GM21423 (cell line): ENCODE measurements at regions not wholly inside any gene's neighbourhood (a gene's known extent, or its start where the extent isn't known, plus 50 kb on each side); places are given as distances from the start of the nearest gene placed in this dataset.

Experiments used
- ATAC-seq: cut with Tn5 transposase; IDR thresholded peaks from one replicate; pipeline ENCODE4 v1.9.1; 2021; ENCODE audit warnings: mild to moderate bottlenecking, moderate library complexity; ENCODE audit not compliant: unreplicated experiment

DNA sequence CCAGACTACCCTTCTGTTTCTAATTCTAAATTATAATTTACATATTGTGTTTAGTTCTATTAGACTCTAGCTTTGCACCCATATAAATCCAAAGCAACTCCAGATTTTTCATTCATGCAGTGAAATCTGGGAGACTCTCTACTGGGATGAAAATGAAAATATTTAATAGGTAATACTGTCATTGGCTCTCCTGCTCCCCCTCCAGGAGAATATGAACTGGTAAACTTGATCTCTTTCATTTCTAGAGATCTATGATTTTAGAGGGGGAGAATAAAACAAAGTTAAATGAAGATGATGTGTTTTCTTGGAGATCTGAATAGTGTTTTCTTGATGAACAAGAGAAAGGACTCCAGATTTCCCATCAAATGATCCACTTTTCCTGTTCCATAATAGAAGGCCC, 104.3 kb upstream of the TMCC3 start:
- ATAC-seq, result no peak

DNA sequence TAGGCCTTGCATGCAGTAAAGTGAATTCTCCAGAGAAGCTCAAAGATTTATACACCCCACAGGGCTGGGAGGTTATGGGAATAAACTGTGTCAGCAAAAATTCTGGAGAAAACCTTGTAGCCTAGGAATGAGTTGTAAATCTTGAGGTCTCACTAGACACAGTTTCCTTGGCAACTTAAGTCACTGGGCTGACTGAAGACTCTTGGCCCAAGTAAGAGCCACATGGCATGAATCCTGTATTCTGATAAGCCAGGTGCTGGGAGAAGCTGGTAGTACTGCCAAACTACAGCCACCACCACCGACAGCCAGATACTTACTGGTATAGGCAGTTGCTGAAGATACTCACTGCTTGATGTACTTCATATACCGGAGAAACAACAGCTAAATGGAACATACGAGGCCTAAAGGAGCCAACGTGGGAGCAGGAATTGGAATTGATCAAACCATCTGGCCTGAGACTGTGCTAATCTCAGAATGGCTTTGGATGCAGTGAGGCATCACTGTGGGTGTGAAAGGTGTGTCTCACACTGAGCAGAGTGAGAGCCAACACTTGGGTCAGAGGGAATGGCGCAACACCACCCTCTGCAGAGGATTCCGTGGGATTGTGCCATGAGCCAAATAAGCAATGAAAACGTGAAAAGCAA, 102.8 kb upstream of the TMCC3 start:
- no peak for ATAC-seq

DNA sequence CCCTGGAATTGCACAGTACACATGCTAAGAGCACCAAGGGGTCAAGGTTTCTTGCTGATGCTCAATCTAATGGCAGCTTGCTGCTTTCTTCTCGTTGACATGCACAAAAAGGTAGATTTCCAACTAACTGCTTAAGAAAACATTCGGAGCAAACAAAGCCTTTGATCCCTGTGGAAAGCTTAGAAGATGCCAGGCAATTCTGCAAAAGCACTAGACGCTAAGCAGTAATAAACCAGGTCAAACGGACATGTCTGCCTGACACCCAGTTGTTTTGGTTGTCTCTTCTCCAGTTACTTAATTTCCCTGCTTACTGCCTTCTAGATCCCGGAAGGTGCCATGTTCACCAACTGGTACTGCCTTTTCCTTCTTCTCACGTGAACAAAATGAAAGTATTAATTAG, 100.5 kb upstream of the TMCC3 start:
- ATAC-seq, result no peak

DNA sequence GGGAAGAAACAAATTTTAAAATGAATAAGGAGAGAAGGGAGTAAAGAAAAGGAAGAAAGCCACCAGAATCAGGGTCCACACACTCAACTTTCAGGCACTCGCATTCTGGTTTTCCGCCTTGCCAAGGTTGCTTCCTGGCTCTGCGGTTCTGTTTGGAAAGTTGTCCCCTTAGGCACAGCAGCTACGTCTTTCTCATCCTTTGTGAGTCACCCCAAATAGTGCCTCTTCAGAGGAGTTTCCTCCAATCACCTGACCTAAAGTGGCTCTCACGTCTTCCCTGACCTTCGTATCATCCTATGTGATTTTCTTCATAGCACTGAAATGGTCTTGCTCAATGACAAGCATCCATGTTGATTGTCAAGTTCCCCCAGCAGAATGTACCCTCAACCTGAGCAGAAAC, 99.5 kb upstream of the TMCC3 start:
- ATAC-seq, result no peak

- ATAC-seq, result no peak
Measured at GRCh38 chr12:94749455-94749854, 99.1 kb upstream of the TMCC3 start.

DNA sequence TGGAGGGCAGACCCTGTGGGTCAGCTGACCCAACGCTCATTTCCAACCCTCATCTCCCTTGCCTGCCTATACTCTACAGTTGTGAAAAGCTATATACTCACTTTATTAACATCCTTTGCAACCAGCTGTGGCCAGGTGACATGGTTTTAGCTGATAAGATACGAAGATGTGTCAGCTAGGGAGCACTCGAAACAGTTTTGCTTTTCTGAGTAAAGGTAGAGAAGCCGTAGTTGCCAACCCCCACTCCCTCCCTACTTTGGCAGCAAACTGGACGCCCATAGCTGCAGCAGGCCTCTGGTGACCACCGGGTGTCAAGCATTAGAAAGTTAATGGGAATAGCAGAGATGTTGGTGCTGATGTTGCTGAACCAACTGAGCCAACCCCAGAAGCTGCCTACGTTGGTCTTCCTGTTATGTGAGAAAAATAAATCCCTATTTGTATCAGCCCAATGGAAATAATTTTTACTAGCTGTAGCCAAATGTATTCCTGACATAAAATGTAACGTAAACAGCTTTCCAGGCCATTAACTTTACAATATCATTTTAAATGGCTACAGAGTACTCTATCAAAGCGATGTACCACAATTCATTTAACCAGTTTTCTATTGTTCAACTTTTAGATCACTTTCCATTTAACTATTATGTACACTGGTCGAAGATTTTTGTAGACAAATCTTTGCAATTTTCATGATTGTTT, 98.5 kb upstream of the TMCC3 start:
- ATAC-seq, result no peak

DNA sequence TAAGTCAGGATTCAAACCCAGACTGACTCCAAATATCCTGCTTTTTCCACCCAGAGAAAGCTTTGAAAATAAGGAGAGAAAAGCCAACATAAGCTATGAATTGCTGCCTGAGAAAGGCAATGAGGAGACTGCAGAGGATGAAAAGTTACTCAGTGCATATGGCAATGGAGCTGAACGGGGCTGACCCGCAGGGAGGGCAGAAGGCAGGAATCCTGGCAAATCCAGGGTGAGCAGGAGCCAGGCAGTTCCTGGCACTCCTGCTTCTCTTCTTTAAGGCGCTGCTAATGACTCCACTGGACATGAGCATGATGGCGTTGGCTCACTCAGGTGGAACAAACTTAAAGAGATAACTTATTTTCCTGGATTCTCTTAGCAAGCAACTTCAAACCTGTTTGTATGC, 95.2 kb upstream of the TMCC3 start:
- no peak for ATAC-seq

DNA sequence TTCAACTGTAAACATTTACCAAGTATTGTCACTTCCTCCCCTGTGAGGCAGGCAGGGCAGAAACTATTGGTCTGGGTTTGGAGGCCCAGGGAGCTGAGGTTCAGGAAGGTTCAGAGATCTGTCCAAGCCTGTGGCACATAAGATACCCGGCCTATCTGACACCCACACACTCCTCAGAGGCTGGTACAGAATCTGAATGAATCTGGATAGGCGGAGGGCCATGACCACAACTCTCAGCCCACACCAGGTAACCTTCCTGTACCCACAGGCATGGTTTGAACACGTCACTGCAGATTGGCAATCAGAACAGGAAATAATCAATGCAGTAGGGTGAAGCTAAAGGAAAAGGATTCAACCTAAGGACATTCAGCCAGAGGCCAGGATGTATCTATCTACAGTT, 92.8 kb upstream of the TMCC3 start:
- no peak for ATAC-seq

DNA sequence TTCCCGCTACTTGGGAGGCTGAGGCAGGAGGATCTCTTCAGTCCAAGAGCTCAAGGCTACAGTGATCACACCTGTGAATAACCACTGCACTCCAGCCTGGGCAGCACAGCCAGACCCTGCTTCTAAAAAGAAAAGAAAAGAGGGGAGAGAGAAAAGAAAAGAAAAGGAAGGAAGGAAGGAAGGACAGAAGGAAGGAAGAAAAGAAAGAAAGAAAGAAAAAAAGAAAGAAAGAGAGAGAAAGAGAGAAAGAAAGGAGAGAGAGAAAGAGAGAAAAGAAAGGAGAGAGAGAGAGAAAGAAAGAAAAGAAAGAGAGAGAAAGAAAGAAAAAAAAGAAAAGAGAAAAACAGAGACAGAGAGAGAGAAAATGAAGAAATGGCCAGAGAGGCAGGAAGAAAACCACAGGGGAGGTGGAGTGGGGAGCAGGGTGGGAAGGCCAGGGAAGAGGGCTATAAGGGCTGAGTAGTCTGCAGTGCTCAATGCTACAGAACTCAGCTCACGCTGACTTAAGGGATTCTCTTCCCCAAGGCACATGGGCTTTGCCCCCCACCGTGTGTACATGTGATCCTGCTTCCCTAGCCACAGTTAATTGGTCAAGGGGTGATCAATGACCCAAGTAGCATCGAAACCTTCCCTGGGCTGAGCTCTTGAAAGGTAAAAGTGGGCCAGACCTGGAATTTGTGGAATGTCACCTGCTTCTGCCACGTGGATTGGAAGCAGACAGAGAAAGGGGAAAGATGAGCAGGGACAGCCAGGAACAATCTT, 90.4 kb upstream of the TMCC3 start:
- ATAC-seq, result no peak

- ATAC-seq, result no peak
Measured at GRCh38 chr12:94736820-94737219, 86.5 kb upstream of the TMCC3 start.

DNA sequence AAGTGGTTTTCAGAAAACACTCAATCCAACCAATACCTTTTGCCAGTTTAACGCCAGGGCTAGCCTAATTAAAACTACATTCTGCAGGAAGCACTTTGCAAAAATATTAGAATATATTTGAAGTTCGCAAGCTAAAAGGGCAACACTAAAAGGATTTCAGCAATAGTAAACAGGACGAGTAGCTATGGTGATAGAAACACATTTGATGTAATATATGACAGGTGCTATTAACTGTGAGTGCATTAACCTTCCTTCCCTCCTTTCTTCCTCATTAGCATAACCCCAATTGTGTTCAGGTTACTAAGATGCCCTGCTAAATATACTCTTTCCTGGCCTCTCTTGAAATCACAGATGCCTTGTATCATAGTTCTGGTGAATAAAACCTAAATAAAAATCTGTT, 85.6 kb upstream of the TMCC3 start:
- no peak for ATAC-seq

- ATAC-seq, result no peak
Measured at GRCh38 chr12:94733727-94734126, 83.4 kb upstream of the TMCC3 start.

DNA sequence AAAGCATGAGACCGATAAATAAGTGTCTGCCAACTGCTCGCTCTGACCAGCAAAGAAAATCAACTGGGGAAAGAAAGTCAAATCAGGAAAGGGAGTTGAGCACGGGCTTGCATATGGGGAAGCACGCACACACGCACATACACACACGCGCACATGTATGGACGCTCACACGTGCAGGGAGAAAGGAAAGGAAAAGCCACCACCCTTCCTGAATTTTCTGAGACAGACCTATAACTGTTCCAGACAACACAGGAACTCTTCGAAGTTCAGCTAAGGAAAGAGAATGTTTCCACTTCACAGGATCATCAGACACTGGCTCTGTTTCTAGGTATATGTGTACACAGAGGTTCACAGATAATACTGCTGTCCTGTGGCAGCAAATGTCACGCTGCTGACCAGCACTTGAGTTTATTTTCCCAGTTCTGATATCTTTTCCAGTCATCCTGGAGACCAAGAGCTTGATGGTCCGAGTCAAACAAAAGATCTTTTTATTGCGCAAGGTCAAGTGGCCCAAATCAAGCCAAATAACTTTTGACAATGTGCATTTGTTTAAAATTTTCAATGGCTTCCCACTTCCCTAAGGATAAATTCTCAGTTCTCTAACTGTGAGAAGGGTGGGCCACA, 82.1 kb upstream of the TMCC3 start:
- no peak for ATAC-seq

- no peak for ATAC-seq
Measured at GRCh38 chr12:94731733-94732360, 81.5 kb upstream of the TMCC3 start.

GRCh38 chr12:94730847-94731246, 80.5 kb upstream of the TMCC3 start:
- ATAC-seq, result no peak

DNA sequence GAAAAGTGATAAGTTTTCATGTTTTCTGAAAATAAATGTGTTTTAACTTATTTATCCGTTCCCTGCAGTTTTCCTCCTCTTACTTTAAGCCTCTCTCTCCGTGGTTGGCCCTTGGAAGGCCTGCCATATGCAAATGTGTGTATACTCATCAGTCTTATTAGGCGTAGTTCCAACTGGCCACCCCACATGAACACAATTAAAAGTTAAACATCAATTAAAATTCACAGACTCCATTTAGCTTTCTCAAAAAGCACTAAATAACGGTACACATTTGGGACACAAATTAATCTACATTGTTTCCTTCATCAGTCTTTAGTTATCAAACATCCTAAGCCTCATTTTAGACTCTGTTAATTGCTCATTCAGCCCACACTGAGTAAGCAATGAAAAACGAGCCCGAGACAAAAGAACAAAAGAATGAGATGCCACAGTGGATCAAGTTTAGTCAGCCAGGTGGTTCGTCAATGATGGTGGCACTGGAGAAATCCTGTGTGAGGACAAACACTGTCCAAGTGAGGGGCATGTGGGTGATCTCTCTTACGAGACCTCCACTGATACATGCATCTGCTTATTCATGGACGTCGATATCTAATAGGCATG, 76.0 kb upstream of the TMCC3 start:
- no peak for ATAC-seq

- no peak for ATAC-seq
Measured at GRCh38 chr12:94725375-94726168, 75.2 kb upstream of the TMCC3 start.

DNA sequence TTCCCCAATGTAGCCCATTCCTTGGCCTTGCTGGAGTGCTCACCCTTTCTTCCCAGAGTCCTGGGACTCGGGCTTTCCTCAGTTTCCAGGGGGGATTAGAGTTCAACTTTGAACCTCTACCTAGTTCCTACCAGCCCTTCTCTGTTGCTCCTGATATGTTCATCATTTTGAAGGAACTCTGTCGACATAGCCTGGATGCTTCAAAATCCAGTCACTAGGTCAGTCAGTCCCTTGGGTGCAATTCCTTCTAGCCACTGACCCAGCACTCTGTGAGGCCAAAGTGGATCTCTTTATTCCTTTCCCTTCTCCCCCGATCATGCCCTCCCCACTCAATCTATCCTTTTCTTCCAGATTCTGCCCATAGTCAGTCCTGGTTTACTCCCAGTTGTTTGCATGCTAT, 72.3 kb upstream of the TMCC3 start:
- ATAC-seq, result no peak

DNA sequence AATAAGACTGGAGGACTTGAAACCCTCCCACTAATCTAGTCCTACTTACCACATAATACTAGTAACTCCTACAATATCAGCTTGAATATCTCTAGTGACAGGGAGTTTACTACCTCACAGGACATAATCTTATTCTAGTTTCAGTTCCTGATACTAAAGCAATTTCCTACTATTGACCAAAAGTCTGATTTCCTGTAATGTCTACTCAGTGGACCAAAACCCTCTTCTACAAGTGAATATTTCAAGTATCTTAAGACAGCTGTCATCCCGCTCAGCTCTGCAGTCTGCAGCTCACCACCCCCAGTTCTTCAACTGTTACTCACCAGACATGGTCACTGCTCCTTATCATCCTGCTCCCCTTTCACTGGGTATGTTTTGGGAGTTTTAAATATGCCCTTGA, 70.8 kb upstream of the TMCC3 start:
- ATAC-seq, result peak; percentile 80

GRCh38 chr12:94718114-94718513, 67.8 kb upstream of the TMCC3 start:
- no peak for ATAC-seq
